GM21381 (cell line): ENCODE measurements at regions not wholly inside any gene's neighbourhood (a gene's known extent, or its start where the extent isn't known, plus 50 kb on each side); places are given as distances from the start of the nearest gene placed in this dataset.
A peak's percentile ranks its signal among the peaks of the same experiment; 100 is the strongest.
"Not testable (repeated sequence)": the region's sequence is repeated elsewhere in the genome, so short reads cannot be mapped to it uniquely, and the experiment has no call there.

Experiments used
- ATAC-seq: cut with Tn5 transposase; IDR thresholded peaks from one replicate; pipeline ENCODE4 v1.9.1; 2021; ENCODE audit warnings: mild to moderate bottlenecking, moderate library complexity; ENCODE audit not compliant: unreplicated experiment

GRCh38 chr13:46498650-46499049, 54.3 kb upstream of the LRCH1 start:
- ATAC-seq: no peak

- no peak for ATAC-seq
Measured at GRCh38 chr13:46496086-46496485, 56.9 kb upstream of the LRCH1 start.

DNA sequence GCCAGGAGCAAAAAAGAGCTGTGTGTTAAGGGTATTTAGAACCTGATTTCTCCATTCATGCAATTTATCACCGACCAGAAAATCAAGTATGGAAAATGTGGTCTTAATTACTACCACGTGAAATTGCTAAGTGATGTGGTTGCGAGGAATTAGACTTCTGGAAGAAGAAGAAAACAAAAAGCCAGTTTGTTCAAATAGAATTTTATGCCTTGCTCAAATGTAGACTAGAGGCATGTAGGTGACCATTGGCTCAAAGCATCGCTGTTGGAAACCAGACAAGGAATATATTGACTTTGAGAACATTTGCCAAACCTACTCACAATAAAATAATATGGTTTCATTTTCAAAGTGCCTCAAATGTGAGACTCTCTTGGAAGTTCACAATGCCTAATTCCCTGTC, 57.3 kb upstream of the LRCH1 start:
- ATAC-seq: no peak

DNA sequence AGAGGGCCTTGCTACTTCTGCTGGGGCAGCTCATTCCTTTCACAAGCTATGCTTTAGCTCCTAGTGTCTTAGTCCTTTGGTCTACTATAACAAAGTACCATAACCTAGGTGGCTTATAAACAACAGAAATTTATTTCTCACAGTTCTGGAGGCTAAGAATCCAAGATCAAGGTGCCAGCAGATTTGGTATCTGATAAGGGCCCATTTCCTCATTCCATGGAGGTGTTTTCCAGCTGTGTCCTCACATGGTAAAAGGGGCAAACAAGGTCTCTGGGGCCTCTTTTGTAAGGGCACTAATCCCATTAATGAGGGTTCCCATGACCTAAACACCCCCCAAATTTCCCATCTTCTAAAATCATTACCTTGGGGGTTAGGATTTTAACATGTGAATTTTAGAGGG, 57.9 kb upstream of the LRCH1 start:
- ATAC-seq: no peak

DNA sequence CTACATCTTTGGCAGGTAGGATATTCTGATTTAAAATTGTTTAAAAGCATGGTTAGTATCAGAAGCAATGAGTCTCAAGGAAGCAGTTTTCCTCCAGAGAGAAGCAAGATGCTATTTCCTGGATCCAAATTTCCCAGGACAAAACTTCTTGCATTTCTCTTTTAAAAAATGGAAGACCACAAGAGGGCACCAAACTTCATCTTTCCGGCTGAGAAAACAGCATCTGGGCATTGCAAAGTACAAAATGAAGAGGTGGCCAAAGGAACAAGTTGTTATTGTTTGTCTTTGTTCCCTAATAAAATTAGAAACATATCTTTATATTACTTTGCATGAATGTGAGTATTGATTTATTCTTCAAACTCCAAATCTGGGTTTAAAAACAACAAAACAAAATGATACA, 60.0 kb upstream of the LRCH1 start:
- no peak for ATAC-seq

DNA sequence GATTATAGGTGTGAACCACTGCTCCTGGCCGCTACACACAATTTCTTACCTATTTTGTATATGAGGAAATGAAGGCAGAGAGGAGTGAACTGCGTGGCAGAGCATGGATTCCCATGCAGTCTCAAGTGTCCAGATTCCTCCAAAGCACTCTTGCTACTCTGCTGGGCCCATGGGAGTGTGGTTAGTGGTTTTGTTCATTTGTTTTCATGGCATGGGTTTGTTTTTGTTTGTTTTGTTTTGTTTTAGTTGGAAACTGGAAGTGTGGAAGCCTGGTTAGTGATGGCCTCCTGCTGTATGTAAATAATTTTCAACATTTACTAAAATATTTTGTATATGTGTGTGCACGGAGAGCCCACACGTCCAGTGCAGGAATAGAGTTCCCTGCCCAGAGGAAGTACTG, 61.3 kb upstream of the LRCH1 start:
- ATAC-seq: no peak

GRCh38 chr13:46490713-46491112, 62.3 kb upstream of the LRCH1 start:
- ATAC-seq: not testable (repeated sequence)

DNA sequence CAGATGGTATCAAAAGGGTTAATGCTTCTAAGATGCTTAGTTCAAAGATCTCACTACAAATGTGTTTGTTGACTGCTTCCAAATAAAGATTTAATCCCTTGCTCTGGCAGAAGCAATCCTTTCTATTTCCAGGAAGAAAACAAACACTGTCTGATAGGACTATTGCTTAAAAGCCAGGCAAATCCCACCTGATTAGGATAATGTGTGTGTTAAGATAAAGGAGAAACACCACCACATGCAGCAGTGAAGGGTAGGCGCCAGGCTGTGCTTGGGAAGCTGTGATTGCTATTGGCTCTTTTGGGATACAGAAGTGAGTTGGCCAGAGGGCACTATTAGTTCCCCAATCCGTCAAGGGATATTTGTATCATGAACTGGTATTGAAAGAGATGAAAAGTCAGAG, 62.8 kb upstream of the LRCH1 start:
- no peak for ATAC-seq

GRCh38 chr13:46489586-46490023, 63.4 kb upstream of the LRCH1 start:
- ATAC-seq: no peak

- ATAC-seq: peak; percentile 80
Measured at GRCh38 chr13:46487748-46488147, 65.2 kb upstream of the LRCH1 start.

DNA sequence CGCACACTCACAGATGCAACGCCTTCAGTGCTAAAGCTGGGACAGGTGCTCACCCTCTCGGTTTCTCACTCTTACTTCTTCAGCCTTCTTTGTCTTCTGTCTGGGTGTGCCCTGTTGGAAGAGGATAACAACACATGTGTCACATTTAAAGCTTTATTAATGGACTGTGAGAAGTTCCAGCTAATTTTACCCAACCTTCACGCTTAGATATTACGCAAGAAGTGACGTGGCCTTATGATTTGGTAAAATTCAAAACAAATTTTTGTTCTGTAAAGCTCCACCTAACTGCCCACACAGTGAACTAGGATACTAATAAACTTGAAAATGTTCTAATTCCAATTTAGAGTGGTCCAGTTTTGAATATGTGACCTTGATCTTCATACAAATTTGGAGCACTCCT, 66.7 kb upstream of the LRCH1 start:
- ATAC-seq: no peak

- ATAC-seq: no peak
Measured at GRCh38 chr13:46484561-46484960, 68.4 kb upstream of the LRCH1 start.

DNA sequence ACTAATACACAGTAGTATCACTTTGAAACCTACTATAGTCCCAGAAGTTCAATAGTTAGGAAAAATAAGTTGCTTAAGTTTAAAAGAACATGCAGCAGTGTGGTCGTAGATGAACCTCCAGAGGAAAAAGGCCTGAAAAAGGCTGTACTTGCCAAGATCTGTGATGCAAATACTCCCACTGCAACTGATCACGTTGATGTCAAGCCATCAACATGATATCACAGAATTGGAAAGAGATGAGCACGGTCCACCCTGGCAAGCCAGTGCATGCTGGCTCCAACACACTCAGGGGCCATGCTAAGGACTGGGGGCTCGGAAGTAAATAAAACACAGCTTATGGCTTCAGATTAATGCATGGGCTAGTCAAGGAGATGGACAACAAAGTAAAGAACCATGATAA, 71.8 kb upstream of the LRCH1 start:
- no peak for ATAC-seq

GRCh38 chr13:46480131-46480530, 72.8 kb upstream of the LRCH1 start:
- ATAC-seq: no peak

GRCh38 chr13:46479691-46480090, 73.3 kb upstream of the LRCH1 start:
- ATAC-seq: no peak

DNA sequence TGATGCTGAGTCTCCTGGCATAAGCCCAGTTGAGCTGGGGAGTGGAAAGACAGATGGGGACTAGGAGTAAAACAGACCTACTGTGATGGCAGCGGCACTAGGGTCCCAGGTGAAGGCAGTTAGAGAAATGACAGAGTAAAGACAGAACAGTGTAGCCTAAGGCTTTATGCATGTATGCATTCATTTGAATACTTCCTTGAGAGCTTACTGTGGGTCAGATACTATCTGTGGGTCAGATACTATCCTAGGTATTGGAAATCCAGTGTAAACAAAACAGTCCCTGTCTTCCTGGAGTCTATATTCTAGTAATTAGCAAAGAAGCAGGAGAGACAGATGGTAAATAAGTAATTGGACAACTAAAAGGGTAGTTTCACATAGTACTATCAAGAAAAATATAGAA, 73.7 kb upstream of the LRCH1 start:
- no peak for ATAC-seq

GRCh38 chr13:46478651-46479050, 74.3 kb upstream of the LRCH1 start:
- ATAC-seq: no peak

DNA sequence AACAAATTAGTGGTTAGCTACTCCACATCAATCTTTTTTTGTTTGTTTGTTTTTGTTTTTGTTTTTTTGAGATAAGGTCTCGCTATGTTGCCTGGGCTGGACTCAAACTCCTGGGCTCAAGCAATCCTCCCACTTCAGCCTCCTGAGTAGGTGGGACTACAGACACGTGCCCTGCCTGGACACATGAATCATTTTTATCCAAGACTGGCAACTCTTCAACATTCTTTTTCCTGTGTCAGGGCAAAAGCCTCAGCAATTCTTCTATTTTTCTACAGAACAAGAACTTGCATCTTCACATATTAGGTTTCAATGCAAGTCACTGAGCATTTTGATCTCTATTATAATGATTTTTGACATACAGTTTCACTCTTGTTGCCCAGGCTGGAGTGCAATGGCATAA, 76.8 kb upstream of the LRCH1 start:
- ATAC-seq: no peak

DNA sequence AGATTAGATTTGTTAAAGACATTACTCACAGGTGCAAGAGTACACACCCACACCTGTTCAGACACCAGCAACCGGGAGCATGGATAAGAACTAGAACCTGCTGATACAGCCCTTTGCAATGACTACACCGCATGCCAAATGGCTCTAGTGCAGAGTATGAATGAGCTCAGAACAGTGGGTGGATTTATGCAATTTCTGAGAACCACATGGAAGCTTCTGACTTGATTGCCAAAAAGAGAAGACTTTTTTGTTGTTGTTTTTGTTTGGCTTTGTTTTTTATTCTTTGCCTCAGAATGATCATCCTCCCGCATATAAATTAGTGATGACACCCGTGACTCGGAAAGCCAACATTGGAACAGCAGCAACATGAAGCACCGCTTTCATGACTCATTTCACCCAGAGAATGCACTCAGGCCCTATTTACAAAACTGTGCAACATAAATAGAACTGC, 77.4 kb upstream of the LRCH1 start:
- no peak for ATAC-seq

- ATAC-seq: no peak
Measured at GRCh38 chr13:46473806-46474205, 79.2 kb upstream of the LRCH1 start.

- ATAC-seq: no peak
Measured at GRCh38 chr13:46472384-46472783, 80.6 kb upstream of the LRCH1 start.

DNA sequence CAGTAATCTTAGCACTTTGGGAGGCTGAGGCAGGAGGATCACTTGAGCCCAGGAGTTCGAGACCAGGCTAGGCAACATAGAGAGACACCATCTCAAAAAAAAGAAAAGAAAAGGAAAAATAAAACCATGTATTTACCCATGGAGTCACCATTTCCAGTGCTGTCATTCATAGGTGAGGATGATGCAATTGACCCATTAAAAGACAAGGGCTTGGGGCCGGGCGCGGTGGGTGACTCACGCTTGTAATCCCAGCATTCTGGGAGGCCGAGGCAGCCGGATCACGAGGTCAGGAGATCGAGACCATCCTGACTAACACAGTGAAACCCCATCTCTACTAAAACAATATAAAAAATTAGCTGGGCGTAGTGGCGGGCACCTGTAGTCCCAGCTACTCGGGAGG, 82.6 kb upstream of the RUBCNL start:
- ATAC-seq: not testable (repeated sequence)

- ATAC-seq: no peak
Measured at GRCh38 chr13:46468570-46469463, 81.8 kb upstream of the RUBCNL start.
